BJ (cell line): ENCODE measurements at regions not wholly inside any gene's neighbourhood (a gene's known extent, or its start where the extent isn't known, plus 50 kb on each side); places are given as distances from the start of the nearest gene placed in this dataset.

ENCODE experiments used
- CTCF ChIA-PET: fragments of 350-600 bp; formaldehyde crosslinking; extraction: SDS; loops from one replicate; lab custom pipeline; 2021; ENCODE audit warnings: antibody characterized with exemption, inconsistent platforms; lab: Yijun Ruan, JAX
- POLR2A ChIA-PET: fragments of 300-600 bp; sonication (Branson Sonifier 250); formaldehyde crosslinking; extraction: SDS; loops from one replicate; lab custom pipeline; 2021; ENCODE audit warnings: antibody characterized with exemption; lab: Charles Lee
- DNase-seq: peaks from one replicate; pipeline ENCODE4 v3.0.0-alpha.2; 2011; ENCODE audit warnings: low read depth
- H3K27me3 ChIP-seq: 2 replicates; pipeline ENCODE4 v1.6.0; 2011; ENCODE audit warnings: low read length; ENCODE audit not compliant: control insufficient read depth, insufficient read depth
- H3K36me3 ChIP-seq: 2 replicates; pipeline ENCODE4 v1.5.1; 2011; ENCODE audit warnings: low read length; ENCODE audit not compliant: control insufficient read depth, insufficient read depth
- H3K4me3 ChIP-seq: 2 replicates; pipeline ENCODE4 v1.5.1; 2011; ENCODE audit warnings: low read depth, mild to moderate bottlenecking, control low read depth, low read length
- TF ChIP-seq, protein P1 (sequence below): IDR thresholded peaks from 2 replicates; pipeline ENCODE4 v1.5.1; 2011; ENCODE audit warnings: low read depth, mild to moderate bottlenecking, control low read depth, inconsistent platforms, low read length, moderate library complexity; ENCODE audit not compliant: insufficient read depth

GRCh38 chr12:123100882-123101281, 50.0 kb downstream of the PITPNM2 start:
- Histone ChIP-seq H3K36me3 (no peaks in the 10 kb centered on the region; the same call in 1 of the 2 replicates), H3K4me3 (no peak overlapping the region), H3K27me3 (peaks cover 38% of the 10 kb centered on the region)
- ChIA-PET CTCF (no interaction called here), POLR2A (no interaction called here)
- no peak for DNase-seq
- TF ChIP-seq, protein P1, sequence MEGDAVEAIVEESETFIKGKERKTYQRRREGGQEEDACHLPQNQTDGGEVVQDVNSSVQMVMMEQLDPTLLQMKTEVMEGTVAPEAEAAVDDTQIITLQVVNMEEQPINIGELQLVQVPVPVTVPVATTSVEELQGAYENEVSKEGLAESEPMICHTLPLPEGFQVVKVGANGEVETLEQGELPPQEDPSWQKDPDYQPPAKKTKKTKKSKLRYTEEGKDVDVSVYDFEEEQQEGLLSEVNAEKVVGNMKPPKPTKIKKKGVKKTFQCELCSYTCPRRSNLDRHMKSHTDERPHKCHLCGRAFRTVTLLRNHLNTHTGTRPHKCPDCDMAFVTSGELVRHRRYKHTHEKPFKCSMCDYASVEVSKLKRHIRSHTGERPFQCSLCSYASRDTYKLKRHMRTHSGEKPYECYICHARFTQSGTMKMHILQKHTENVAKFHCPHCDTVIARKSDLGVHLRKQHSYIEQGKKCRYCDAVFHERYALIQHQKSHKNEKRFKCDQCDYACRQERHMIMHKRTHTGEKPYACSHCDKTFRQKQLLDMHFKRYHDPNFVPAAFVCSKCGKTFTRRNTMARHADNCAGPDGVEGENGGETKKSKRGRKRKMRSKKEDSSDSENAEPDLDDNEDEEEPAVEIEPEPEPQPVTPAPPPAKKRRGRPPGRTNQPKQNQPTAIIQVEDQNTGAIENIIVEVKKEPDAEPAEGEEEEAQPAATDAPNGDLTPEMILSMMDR: no peak

GRCh38 chr12:123100450-123100849, 50.4 kb downstream of the PITPNM2 start:
- TF ChIP-seq, protein P1: no peak
- no peak for DNase-seq
- CTCF ChIA-PET: no interaction called here
- Histone ChIP-seq H3K4me3 (no peak overlapping the region), H3K36me3 (no peaks in the 10 kb centered on the region; the same call in 1 of the 2 replicates), H3K27me3 (peaks cover 38% of the 10 kb centered on the region)
- POLR2A ChIA-PET: no interaction called here

GRCh38 chr12:123099560-123100192, 51.2 kb downstream of the PITPNM2 start:
- Histone ChIP-seq H3K36me3 (no peaks in the 10 kb centered on the region; the same call in 1 of the 2 replicates), H3K4me3 (no peak overlapping the region), H3K27me3 (peaks cover 38% of the 10 kb centered on the region)
- POLR2A ChIA-PET: no interaction called here
- CTCF ChIA-PET: no interaction called here
- TF ChIP-seq, protein P1: no peak
- no peak for DNase-seq

DNA sequence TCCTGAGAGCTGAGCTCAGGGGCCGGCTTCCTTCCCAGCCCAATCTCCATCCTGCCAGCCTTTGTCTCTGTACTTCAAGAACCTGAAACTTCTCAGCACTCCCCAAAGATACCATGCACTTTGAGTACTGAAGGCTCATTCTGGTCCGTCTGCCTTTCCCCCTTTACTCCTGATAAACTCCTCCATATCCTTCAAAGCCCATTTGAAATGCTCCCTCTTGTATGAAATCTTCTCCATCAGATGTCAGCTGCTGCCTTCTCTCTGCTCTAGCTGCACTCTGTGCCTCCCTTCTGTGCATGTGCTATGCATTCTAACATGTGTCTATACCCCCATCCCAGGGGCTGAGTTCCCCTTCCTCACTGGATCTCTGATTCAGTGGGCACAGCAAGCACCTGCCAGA, 52.1 kb downstream of the PITPNM2 start:
- no peaks in the 10 kb centered on the region; the same call in 1 of the 2 replicates for H3K36me3 ChIP-seq
- TF ChIP-seq, protein P1: no peak
- ChIA-PET POLR2A (no interaction called here), CTCF (no interaction called here)
- no peak overlapping the region for H3K4me3 ChIP-seq
- peaks cover 39% of the 10 kb centered on the region for H3K27me3 ChIP-seq
- no peak for DNase-seq

DNA sequence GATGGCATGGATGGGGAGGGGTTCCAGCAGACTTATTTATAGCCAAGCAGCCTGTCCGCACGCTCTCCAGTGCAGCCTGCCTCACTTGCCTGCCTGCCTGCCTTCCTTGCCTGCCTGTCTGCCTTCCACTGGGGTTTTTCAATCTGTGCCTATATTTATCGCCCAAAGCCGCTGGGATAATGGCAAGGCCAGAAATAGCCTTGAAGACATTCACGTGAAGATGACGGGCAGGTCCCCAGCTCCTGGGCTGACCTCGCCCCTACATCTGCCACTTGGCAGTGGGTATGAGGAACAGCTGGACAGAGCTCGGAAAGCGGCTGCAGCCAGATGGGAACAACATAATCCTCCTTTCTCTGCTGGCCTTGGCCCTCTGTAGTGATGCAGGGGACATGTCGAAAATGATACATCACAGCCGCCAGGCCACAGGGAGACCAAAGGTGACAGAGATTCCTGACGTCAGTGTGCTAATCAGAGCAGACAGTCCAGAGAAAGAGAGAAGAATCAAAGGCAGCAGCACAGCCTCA, 53.3 kb downstream of the PITPNM2 start:
- H3K36me3 ChIP-seq: no peaks in the 10 kb centered on the region
- DNase-seq: no peak
- peaks cover 39% of the 10 kb centered on the region for H3K27me3 ChIP-seq
- ChIA-PET CTCF (interaction anchor here (0.6 to 1.3 kb wide), 2 partner anchors 10 to 42 kb away, joined by 3 to 5 read pairs; no protein-coding TSS in a partner anchor), POLR2A (no interaction called here)
- no peak overlapping the region for H3K4me3 ChIP-seq
- TF ChIP-seq, protein P1: no peak
